SU-DHL-6 (cell line): ENCODE measurements at regions not wholly inside any gene's neighbourhood (a gene's known extent, or its start where the extent isn't known, plus 50 kb on each side); places are given as distances from the start of the nearest gene placed in this dataset.

ENCODE experiments used
- H2AFZ ChIP-seq: fragments of 200-600 bp; sonication (generic); 2 replicates; pipeline ENCODE4 v1.6.1; 2014; ENCODE audit warnings: low read depth, mild to moderate bottlenecking, moderate library complexity, mixed read lengths, antibody characterized with exemption, low read length; ENCODE audit not compliant: severe bottlenecking
- H3F3A ChIP-seq: fragments of 200-600 bp; shearing (Covaris generic); 2 replicates; pipeline ENCODE4 v1.6.0; 2016; ENCODE audit warnings: antibody characterized with exemption, mild to moderate bottlenecking; ENCODE audit not compliant: insufficient read depth
- H3K27ac ChIP-seq: fragments of 200-600 bp; sonication (generic); 2 replicates; pipeline ENCODE4 v1.5.1; 2016; ENCODE audit warnings: low read depth, mild to moderate bottlenecking, low read length, moderate library complexity, mixed read lengths
- H3K27me3 ChIP-seq: fragments of 200-600 bp; sonication (generic), shearing (Covaris generic); 2 replicates; pipeline ENCODE4 v1.6.0; 2014; ENCODE audit warnings: mild to moderate bottlenecking, low read length
- H3K36me3 ChIP-seq: fragments of 200-600 bp; sonication (generic); 2 replicates; pipeline ENCODE4 v1.6.1; 2014; ENCODE audit warnings: mild to moderate bottlenecking, low read length, mixed read lengths
- H3K4me2 ChIP-seq: fragments of 300-600, 200-600 bp; shearing (Covaris generic), sonication (generic); 2 replicates; pipeline ENCODE4 v1.6.0; 2014; ENCODE audit warnings: low read length, low read depth, mild to moderate bottlenecking; ENCODE audit not compliant: poor library complexity, severe bottlenecking
- H3K4me3 ChIP-seq: fragments of 200-600 bp; sonication (generic); 2 replicates; pipeline ENCODE4 v1.5.1; 2014; ENCODE audit warnings: antibody characterized with exemption, low read length, mild to moderate bottlenecking, mixed read lengths; ENCODE audit not compliant: insufficient read depth, poor library complexity, severe bottlenecking
- H3K79me2 ChIP-seq: fragments of 200-600 bp; sonication (generic); 2 replicates; pipeline ENCODE4 v1.6.1; 2014; ENCODE audit warnings: mild to moderate bottlenecking, low read length, moderate library complexity; ENCODE audit not compliant: insufficient read depth
- H3K9ac ChIP-seq: fragments of 200-600 bp; sonication (generic); 2 replicates; pipeline ENCODE4 v1.7.0; 2014; ENCODE audit warnings: mild to moderate bottlenecking, low read length
- H3K9me2 ChIP-seq: fragments of 200-600 bp; sonication (generic); replicated peaks from 2 replicates; pipeline ENCODE4 v1.6.1; 2014; ENCODE audit warnings: low read length; ENCODE audit not compliant: insufficient read depth
- H3K9me3 ChIP-seq: fragments of 200-600 bp; sonication (generic); 2 replicates; pipeline ENCODE4 v1.6.1; 2014; ENCODE audit warnings: low read length, mixed read lengths; ENCODE audit not compliant: insufficient read depth
- H4K20me1 ChIP-seq: fragments of 200-600 bp; sonication (generic); 2 replicates; pipeline ENCODE4 v1.6.1; 2014; ENCODE audit warnings: low read depth, mild to moderate bottlenecking, antibody characterized with exemption, low read length, moderate library complexity, mixed read lengths
- EZH2phosphoT487 ChIP-seq: fragments of 200-600 bp; sonication (generic), shearing (Covaris generic); conservative IDR thresholded peaks from 2 replicates; pipeline ENCODE4 v1.6.1; 2018; ENCODE audit warnings: mild to moderate bottlenecking, antibody characterized with exemption, low read length, moderate library complexity, mixed read lengths
- TF ChIP-seq, protein P1 (sequence below): fragments of 200-600 bp; sonication (generic); IDR thresholded peaks from one replicate; pipeline ENCODE4 v1.5.1; 2017; ENCODE audit warnings: antibody characterized with exemption, mild to moderate bottlenecking, low read length, moderate library complexity; ENCODE audit not compliant: insufficient read depth, poor library complexity, severe bottlenecking

DNA sequence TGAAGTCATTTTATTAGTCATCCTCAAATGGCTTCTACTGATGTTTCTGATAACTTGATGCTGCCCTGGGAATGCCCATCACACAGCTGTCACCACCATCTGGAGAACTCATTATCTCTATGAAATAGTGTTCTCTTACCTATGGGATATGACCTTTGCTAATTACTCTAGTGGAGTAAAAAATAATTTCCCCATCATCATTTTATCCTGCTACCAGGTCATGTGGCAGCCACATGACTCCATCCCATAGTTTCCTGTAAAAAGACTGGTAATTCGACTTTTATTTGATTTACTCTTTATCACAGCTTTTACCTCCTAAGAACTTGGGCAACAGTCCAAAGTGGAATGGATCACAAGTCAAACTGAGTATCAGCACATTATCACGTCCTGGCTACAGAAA is 76.1 kb upstream of the USP25 start:
- H3K4me2 ChIP-seq: no peak overlapping the region
- H2AFZ ChIP-seq: no peak overlapping the region
- no peaks in the 10 kb centered on the region for H3F3A ChIP-seq
- H3K9me3 ChIP-seq: no peaks in the 10 kb centered on the region
- H3K9ac ChIP-seq: no peak overlapping the region
- H3K4me3 ChIP-seq: no peak overlapping the region
- H3K27me3 ChIP-seq: no peaks in the 10 kb centered on the region
- H3K27ac ChIP-seq: no peak overlapping the region
- no peaks in the 10 kb centered on the region for H3K79me2 ChIP-seq
- TF ChIP-seq, protein P1, sequence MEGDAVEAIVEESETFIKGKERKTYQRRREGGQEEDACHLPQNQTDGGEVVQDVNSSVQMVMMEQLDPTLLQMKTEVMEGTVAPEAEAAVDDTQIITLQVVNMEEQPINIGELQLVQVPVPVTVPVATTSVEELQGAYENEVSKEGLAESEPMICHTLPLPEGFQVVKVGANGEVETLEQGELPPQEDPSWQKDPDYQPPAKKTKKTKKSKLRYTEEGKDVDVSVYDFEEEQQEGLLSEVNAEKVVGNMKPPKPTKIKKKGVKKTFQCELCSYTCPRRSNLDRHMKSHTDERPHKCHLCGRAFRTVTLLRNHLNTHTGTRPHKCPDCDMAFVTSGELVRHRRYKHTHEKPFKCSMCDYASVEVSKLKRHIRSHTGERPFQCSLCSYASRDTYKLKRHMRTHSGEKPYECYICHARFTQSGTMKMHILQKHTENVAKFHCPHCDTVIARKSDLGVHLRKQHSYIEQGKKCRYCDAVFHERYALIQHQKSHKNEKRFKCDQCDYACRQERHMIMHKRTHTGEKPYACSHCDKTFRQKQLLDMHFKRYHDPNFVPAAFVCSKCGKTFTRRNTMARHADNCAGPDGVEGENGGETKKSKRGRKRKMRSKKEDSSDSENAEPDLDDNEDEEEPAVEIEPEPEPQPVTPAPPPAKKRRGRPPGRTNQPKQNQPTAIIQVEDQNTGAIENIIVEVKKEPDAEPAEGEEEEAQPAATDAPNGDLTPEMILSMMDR: no peak
- TF ChIP-seq EZH2phosphoT487: no peak
- H4K20me1 ChIP-seq: no peaks in the 10 kb centered on the region
- no peaks in the 10 kb centered on the region for H3K36me3 ChIP-seq
- no peaks in the 10 kb centered on the region for H3K9me2 ChIP-seq

DNA sequence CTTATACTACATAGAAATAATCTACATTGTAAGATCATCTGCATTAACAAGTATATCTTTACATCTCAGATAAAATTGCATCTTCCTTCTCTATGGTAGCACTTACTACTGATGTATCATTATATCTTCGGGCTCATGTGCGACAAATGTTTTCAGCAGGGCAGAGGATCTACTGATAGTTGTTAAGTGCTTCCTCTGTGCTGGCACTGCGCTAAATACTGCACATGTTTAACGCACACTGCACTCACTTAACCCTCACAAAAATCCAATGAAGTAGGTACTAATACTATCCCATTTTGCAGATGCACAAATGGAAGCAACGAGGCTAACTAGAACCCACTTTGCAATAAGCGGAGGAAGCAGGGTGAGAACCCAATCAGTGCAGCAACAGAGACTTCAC is 75.6 kb upstream of the USP25 start:
- no peaks in the 10 kb centered on the region for H3F3A ChIP-seq
- H2AFZ ChIP-seq: no peak overlapping the region
- no peak overlapping the region for H3K4me2 ChIP-seq
- no peaks in the 10 kb centered on the region for H4K20me1 ChIP-seq
- H3K4me3 ChIP-seq: no peak overlapping the region
- no peaks in the 10 kb centered on the region for H3K79me2 ChIP-seq
- no peaks in the 10 kb centered on the region for H3K9me2 ChIP-seq
- H3K9ac ChIP-seq: no peak overlapping the region
- no peaks in the 10 kb centered on the region for H3K27me3 ChIP-seq
- H3K27ac ChIP-seq: no peak overlapping the region
- no peaks in the 10 kb centered on the region for H3K36me3 ChIP-seq
- TF ChIP-seq EZH2phosphoT487: no peak
- TF ChIP-seq, protein P1: no peak
- no peaks in the 10 kb centered on the region for H3K9me3 ChIP-seq

DNA sequence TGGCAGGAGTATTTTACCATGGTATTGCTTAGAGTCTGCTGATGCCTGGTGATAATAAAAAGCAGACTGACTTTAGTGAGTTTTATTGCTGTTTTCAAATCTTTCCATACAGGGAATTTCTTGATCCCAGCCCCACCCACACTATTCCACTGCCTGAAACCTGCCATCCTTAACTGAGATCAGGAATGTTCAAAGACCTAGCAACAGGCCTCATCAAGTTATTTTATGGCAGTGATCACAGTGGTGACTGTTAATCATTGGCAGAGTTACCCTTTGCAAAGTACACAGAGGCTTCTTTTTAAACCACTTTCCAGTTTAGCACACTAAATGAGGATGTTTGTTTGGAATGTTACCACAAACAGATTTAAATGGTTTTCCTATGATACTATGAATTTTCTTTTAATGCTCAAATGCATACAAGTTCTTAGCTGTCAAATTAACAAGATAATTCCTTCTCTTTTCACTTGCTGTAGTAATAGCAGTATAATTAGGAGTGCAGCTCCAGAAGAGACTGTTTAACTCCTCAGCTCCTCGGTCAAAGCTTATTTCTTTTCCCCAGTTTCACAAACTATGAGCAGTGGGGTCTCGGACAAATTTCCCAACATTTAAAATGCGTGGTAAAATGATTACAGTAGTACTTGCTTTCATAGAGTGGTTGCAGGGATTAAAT is 69.9 kb upstream of the USP25 start:
- H3K36me3 ChIP-seq: no peaks in the 10 kb centered on the region
- no peaks in the 10 kb centered on the region for H4K20me1 ChIP-seq
- H2AFZ ChIP-seq: no peak overlapping the region
- H3K27ac ChIP-seq: no peak overlapping the region
- no peak overlapping the region for H3K9ac ChIP-seq
- H3K4me3 ChIP-seq: no peak overlapping the region
- no peaks in the 10 kb centered on the region for H3F3A ChIP-seq
- no peak overlapping the region for H3K4me2 ChIP-seq
- H3K9me3 ChIP-seq: no peaks in the 10 kb centered on the region
- H3K79me2 ChIP-seq: no peaks in the 10 kb centered on the region
- H3K27me3 ChIP-seq: no peaks in the 10 kb centered on the region
- H3K9me2 ChIP-seq: no peaks in the 10 kb centered on the region
- no peak for TF ChIP-seq EZH2phosphoT487
- TF ChIP-seq, protein P1: no peak
